Muscle layer of duodenum (tissue), 2 donors: ENCODE measurements at regions not wholly inside any gene's neighbourhood (a gene's known extent, or its start where the extent isn't known, plus 50 kb on each side); places are given as distances from the start of the nearest gene placed in this dataset.

ENCODE experiments used
- H3K27ac ChIP-seq: one replicate; pipeline ENCODE4 v1.7.0; 2013; ENCODE audit warnings: mild to moderate bottlenecking, low read length
- H3K27me3 ChIP-seq: one replicate; pipeline ENCODE4 v1.7.0; 2013; ENCODE audit warnings: low read depth, mild to moderate bottlenecking, control low read depth, low read length
- H3K36me3 ChIP-seq, 2 donors: one replicate each; pipeline ENCODE4 v1.7.0; 2013; ENCODE audit warnings: low read length in 2 of 2, control low read depth in 1 of 2, mild to moderate bottlenecking in 1 of 2; ENCODE audit not compliant: insufficient read depth in 2 of 2, control insufficient read depth in 1 of 2
- H3K4me1 ChIP-seq, 2 donors: one replicate each; pipeline ENCODE4 v1.7.0; 2013; ENCODE audit warnings: low read length in 2 of 2, mild to moderate bottlenecking in 2 of 2, control low read depth in 1 of 2, moderate library complexity in 1 of 2; ENCODE audit not compliant: insufficient read depth in 2 of 2, control insufficient read depth in 1 of 2
- H3K4me3 ChIP-seq, 2 donors: one replicate each; pipeline ENCODE4 v1.7.0; 2013; ENCODE audit warnings: low read length in 2 of 2, low read depth in 1 of 2, mild to moderate bottlenecking in 1 of 2
- H3K9me3 ChIP-seq, 2 donors: one replicate each; pipeline ENCODE4 v1.7.0; 2013; ENCODE audit warnings: low read length in 2 of 2, control low read depth in 1 of 2, mild to moderate bottlenecking in 1 of 2; ENCODE audit not compliant: control insufficient read depth in 1 of 2
- donor health status: healthy.

GRCh38 chr2:101571951-101572350, 97.0 kb upstream of the RFX8 start:
- Histone ChIP-seq H3K36me3 (no peaks in the 10 kb centered on the region), H3K4me3 (no peak overlapping the region), H3K9me3 (no peaks in the 10 kb centered on the region), H3K27ac (no peak overlapping the region), H3K4me1 (no peaks in the 10 kb centered on the region), H3K27me3 (no peaks in the 10 kb centered on the region)

GRCh38 chr2:101569886-101570520, 95.1 kb upstream of the RFX8 start:
- Histone ChIP-seq H3K4me1 (no peaks in the 10 kb centered on the region), H3K27ac (no peak overlapping the region), H3K36me3 (no peaks in the 10 kb centered on the region), H3K4me3 (no peak overlapping the region), H3K27me3 (no peaks in the 10 kb centered on the region), H3K9me3 (no peaks in the 10 kb centered on the region)

- no peaks in the 10 kb centered on the region for H3K27me3 ChIP-seq
- no peaks in the 10 kb centered on the region for H3K9me3 ChIP-seq
- H3K4me3 ChIP-seq: no peak overlapping the region
- H3K27ac ChIP-seq: no peak overlapping the region
- H3K36me3 ChIP-seq: no peaks in the 10 kb centered on the region
- no peaks in the 10 kb centered on the region for H3K4me1 ChIP-seq
These were observed 94.1 kb upstream of the RFX8 start for GRCh38 chr2:101568969-101569368.

GRCh38 chr2:101566632-101567228, 91.8 kb upstream of the RFX8 start:
- no peak overlapping the region for H3K27ac ChIP-seq

GRCh38 chr2:101563849-101564248, 88.9 kb upstream of the RFX8 start:
- H3K4me1 ChIP-seq: peaks cover 0 to 5% of the 10 kb centered on the region in 2 donors
- no peaks in the 10 kb centered on the region for H3K27me3 ChIP-seq
- H3K36me3 ChIP-seq: no peaks in the 10 kb centered on the region
- no peak overlapping the region for H3K27ac ChIP-seq
- no peak overlapping the region for H3K4me3 ChIP-seq
- H3K9me3 ChIP-seq: no peaks in the 10 kb centered on the region

More at GRCh38 chr2:101566632-101567228, 91.8 kb upstream of the RFX8 start:
- Histone ChIP-seq H3K27me3 (no peaks in the 10 kb centered on the region), H3K9me3 (no peaks in the 10 kb centered on the region), H3K4me1 (no peaks in the 10 kb centered on the region), H3K4me3 (no peak overlapping the region), H3K36me3 (no peaks in the 10 kb centered on the region)

GRCh38 chr2:101560780-101561315, 85.9 kb upstream of the RFX8 start:
- Histone ChIP-seq H3K27me3 (no peaks in the 10 kb centered on the region), H3K36me3 (no peaks in the 10 kb centered on the region), H3K4me1 (peaks cover 4 to 5% of the 10 kb centered on the region in 2 donors), H3K27ac (no peak overlapping the region), H3K4me3 (no peak overlapping the region), H3K9me3 (no peaks in the 10 kb centered on the region)

- no peaks in the 10 kb centered on the region for H3K9me3 ChIP-seq
- H3K27ac ChIP-seq: peak overlapping the region; percentile 50
- no peaks in the 10 kb centered on the region for H3K27me3 ChIP-seq
- no peaks in the 10 kb centered on the region for H3K36me3 ChIP-seq
- H3K4me3 ChIP-seq: no peak overlapping the region
- H3K4me1 ChIP-seq: peaks cover 4 to 5% of the 10 kb centered on the region in 2 donors
These were observed 84.6 kb upstream of the RFX8 start for GRCh38 chr2:101559551-101559950.

GRCh38 chr2:101558740-101559525, 84.0 kb upstream of the RFX8 start:
- Histone ChIP-seq H3K4me1 (peaks cover 4 to 5% of the 10 kb centered on the region in 2 donors), H3K9me3 (no peaks in the 10 kb centered on the region), H3K27me3 (no peaks in the 10 kb centered on the region), H3K4me3 (peak overlapping the region in 1 of 2 donors; percentile 4), H3K36me3 (no peaks in the 10 kb centered on the region), H3K27ac (peak overlapping the region; percentile 50)

GRCh38 chr2:101556033-101556459, 81.1 kb upstream of the RFX8 start:
- Histone ChIP-seq H3K27ac (no peak overlapping the region), H3K36me3 (no peaks in the 10 kb centered on the region), H3K27me3 (no peaks in the 10 kb centered on the region), H3K9me3 (no peaks in the 10 kb centered on the region), H3K4me1 (peaks cover 4 to 5% of the 10 kb centered on the region in 2 donors), H3K4me3 (no peak overlapping the region)

GRCh38 chr2:101551336-101551888, 76.5 kb upstream of the RFX8 start:
- no peaks in the 10 kb centered on the region for H3K36me3 ChIP-seq
- H3K4me3 ChIP-seq: no peak overlapping the region
- no peak overlapping the region for H3K27ac ChIP-seq
- no peaks in the 10 kb centered on the region for H3K4me1 ChIP-seq
- H3K27me3 ChIP-seq: no peaks in the 10 kb centered on the region
- no peaks in the 10 kb centered on the region for H3K9me3 ChIP-seq

- H3K27ac ChIP-seq: no peak overlapping the region
- H3K4me3 ChIP-seq: no peak overlapping the region
- H3K27me3 ChIP-seq: no peaks in the 10 kb centered on the region
- H3K36me3 ChIP-seq: no peaks in the 10 kb centered on the region
- no peaks in the 10 kb centered on the region for H3K9me3 ChIP-seq
- no peaks in the 10 kb centered on the region for H3K4me1 ChIP-seq
These were observed 75.6 kb upstream of the RFX8 start for GRCh38 chr2:101550555-101550954.
